Hypothalamus (tissue), 51 donors: ENCODE measurements at regions not wholly inside any gene's neighbourhood (a gene's known extent, or its start where the extent isn't known, plus 50 kb on each side); places are given as distances from the start of the nearest gene placed in this dataset.
A peak's percentile ranks its signal among the peaks of the same experiment; 100 is the strongest.
"Not testable (repeated sequence)": the region's sequence is repeated elsewhere in the genome, so short reads cannot be mapped to it uniquely, and the experiment has no call there.

ENCODE experiments used
- DNase-seq, 51 donors: peaks; one replicate each; lab custom pipeline; 2025; lab: John Stamatoyannopoulos, UW

GRCh38 chr1:10936998-10937901 is 75.2 kb upstream of the TARDBP start:
- no peak for DNase-seq

- DNase-seq, result no peak
Measured at GRCh38 chr1:10938741-10939417, 73.6 kb upstream of the TARDBP start.

- no peak for DNase-seq
Measured at GRCh38 chr1:10939654-10940450, 72.6 kb upstream of the TARDBP start.

GRCh38 chr1:10940451-10940804 is 72.0 kb upstream of the TARDBP start:
- no peak for DNase-seq

- DNase-seq, result no peak
Measured at GRCh38 chr1:10940838-10941237, 71.6 kb upstream of the TARDBP start.

GRCh38 chr1:10941891-10942541 is 70.4 kb upstream of the TARDBP start:
- peak in 23 of 51 donors; percentile 4 to 66 (median 23) for DNase-seq

- no peak for DNase-seq
Measured at GRCh38 chr1:10942542-10942912, 69.9 kb upstream of the TARDBP start.

- no peak for DNase-seq
Measured at GRCh38 chr1:10943041-10943440, 69.4 kb upstream of the TARDBP start.

GRCh38 chr1:10943991-10944730 is 68.3 kb upstream of the TARDBP start:
- peak in 10 of 51 donors; percentile 9 to 39 (median 14) for DNase-seq

- peak in 3 of 51 donors; percentile 14 to 27 (median 14) for DNase-seq
Measured at GRCh38 chr1:10945991-10946509, 66.4 kb upstream of the TARDBP start.

- no peak for DNase-seq
Measured at GRCh38 chr1:10947181-10947580, 65.3 kb upstream of the TARDBP start.

GRCh38 chr1:10947691-10948462 is 64.6 kb upstream of the TARDBP start:
- DNase-seq, result no peak

- no peak for DNase-seq
Measured at GRCh38 chr1:10948463-10948775, 64.0 kb upstream of the TARDBP start.

GRCh38 chr1:10950316-10951172 is 61.9 kb upstream of the TARDBP start:
- DNase-seq, result no peak

- DNase-seq, result not testable (repeated sequence)
Measured at GRCh38 chr1:10951298-10951697, 61.2 kb upstream of the TARDBP start.

GRCh38 chr1:10951961-10952360 is 60.5 kb upstream of the TARDBP start:
- DNase-seq, result no peak

- no peak for DNase-seq
Measured at GRCh38 chr1:10953505-10954193, 58.8 kb upstream of the TARDBP start.

GRCh38 chr1:10957133-10957532 is 55.3 kb upstream of the TARDBP start:
- no peak for DNase-seq
